Hepatic stellate cell (primary cell): ENCODE measurements at regions not wholly inside any gene's neighbourhood (a gene's known extent, or its start where the extent isn't known, plus 50 kb on each side); places are given as distances from the start of the nearest gene placed in this dataset.

ENCODE experiments used
- DNase-seq: peaks from one replicate; pipeline ENCODE4 v3.0.0; 2011; ENCODE audit warnings: low spot score

DNA sequence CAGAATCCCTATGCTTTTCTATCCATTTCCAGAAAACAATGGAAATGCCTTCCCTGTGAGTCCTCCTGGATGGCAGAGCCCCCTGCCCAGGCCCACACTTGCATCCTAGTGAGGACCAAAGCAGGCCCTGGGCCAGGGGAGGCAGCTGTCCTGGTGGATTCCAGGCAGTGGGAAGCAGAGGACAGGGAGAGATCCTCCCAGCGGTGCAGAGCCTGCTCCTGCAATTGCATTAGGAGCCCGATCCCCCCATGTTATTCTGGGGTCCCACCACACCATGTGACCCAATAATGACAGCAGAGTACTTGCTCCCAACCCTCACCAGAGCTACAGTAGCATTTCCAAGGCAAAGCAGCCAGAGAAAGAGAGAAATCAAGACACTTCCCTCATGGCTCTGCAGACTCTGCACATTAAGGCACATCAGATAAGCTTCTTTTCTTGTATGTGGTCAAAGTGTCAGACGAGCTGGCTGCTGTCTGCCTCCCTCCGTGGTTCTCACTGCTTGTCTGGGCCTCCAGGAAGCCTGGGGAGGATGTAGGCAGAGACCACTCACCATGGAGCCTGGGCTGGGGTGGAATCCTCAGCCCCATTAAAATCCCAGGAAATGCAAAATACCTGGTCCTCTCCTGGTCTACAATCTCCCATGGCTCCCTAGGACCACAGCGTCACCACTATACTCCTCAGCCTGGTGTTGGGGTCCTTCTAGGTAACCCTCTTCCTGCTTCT is 54.9 kb upstream of the RUNX3 start:
- DNase-seq = no peak

- no peak for DNase-seq
Observed at GRCh38 chr1:24984300-24984699, 54.2 kb upstream of the RUNX3 start.

GRCh38 chr1:24983006-24983680 is 53.1 kb upstream of the RUNX3 start:
- DNase-seq = no peak

GRCh38 chr1:24981631-24982005 is 51.5 kb upstream of the RUNX3 start:
- no peak for DNase-seq

DNA sequence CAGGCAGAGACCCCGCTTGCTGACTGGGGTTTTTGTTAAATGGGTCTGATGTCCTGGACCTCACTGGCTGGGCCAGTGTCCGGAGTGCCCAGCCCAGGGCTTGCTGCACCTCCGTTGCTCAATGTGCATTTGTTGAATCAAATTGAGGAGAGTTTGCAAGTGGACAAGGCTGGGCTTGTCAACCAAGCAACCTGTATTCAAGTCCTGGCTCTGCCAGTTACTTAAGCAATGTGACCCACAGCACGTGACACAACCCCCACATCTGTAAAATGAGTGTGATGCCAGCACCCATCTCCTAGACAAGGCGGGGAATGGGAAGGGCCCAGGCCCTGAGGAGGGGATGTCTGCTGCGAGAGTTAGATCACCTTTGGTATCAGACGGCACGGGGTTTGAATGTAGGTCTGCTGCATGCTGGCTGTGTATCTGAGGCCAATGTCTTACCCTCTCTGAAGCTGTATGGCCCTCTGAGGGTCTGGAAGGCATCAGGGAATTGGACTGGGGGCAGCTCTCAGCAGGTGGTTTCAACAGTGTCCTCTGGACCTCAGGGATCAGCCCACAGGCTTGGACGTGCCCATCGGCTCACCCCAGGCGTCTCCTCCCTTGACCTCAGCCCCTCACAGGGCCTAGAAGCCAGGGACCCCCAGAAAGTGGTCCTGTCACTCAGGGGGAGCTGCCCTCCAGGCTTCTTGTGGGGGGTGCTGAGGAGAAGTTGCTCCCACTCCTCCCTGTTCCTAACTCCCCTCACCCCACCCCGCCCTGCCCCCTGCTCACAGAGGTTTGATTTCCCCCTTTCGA is 51.0 kb upstream of the RUNX3 start:
- no peak for DNase-seq
